ENCODE measurements at regions not wholly inside any gene's neighbourhood (a gene's known extent, or its start where the extent isn't known, plus 50 kb on each side); places are given as distances from the start of the nearest gene placed in this dataset.

DNA sequence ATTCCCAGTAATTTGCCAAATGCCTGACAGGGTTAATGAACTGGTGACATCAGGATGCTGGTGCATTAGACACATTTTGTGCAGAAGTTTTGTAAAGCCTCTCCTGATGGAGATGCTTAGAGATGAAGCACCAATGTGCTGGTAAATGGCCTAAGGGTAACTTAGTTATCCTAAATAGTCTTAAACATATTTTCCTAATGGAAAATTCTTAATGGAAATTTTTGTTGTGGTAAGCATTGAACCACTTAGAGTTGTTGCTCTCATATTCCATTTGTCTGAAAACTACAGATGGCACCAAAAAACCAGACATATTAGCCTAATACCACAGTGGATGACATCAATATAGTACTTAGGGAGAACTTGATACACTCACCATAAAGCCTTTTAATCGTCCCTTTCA is 154.5 kb upstream of the ANK2 start:
- no peak overlapping the region for H3K4me3 ChIP-seq
- H3K27me3 ChIP-seq (ENCODE audit: control insufficient read depth in 2 of 2, insufficient read depth in 2 of 2, low read length in 2 of 2): no peaks in the 10 kb centered on the region
- H3K9me3 ChIP-seq (replicated peaks; ENCODE audit: control insufficient read depth, insufficient read depth, low read depth, low read length): no peaks in the 10 kb centered on the region
- BruUV-seq (replicated peaks): no TSS peak
- no peak overlapping the region for H3K4me2 ChIP-seq (ENCODE audit: insufficient read depth, low read length)
- H3K9me1 ChIP-seq (ENCODE audit: control insufficient read depth, insufficient read depth, low read length): no peaks in the 10 kb centered on the region
- ChIA-PET POLR2A (interaction anchor here (1.9 kb wide), 1 partner anchor 11 kb away, joined by 5 read pairs; no protein-coding TSS in a partner anchor), CTCF (ENCODE audit: low intra/inter-chr PET ratio) (no interaction called here)
- in situ Hi-C loops (cut with MboI) (no loop called here), intact Hi-C loops (cut with micrococcal nuclease) (no loop called here)
- no peak for FAIRE-seq
- no peaks in the 10 kb centered on the region for H3K79me2 ChIP-seq (ENCODE audit: control insufficient read depth, insufficient read depth, low read length)
- TF ChIP-seq ZNF174 (CRISPR knock-in tag; IDR thresholded peaks at IDR 0.05) (no peak), NFIX (CRISPR knock-in tag; IDR thresholded peaks at IDR 0.05; ENCODE audit: low read depth) (no peak), RFX7 (CRISPR knock-in tag; IDR thresholded peaks at IDR 0.05) (no peak), HCFC1 (IDR thresholded peaks at IDR 0.05; ENCODE audit: low read depth, low read length) (no peak), HNRNPH1 (optimal IDR thresholded peaks at IDR 0.05; ENCODE audit: low read depth, low read length) (no peak), JUND (IDR thresholded peaks at IDR 0.05; ENCODE audit: borderline replicate concordance, low read depth, low read length) (no peak), JUND (tag; IDR thresholded peaks at IDR 0.05; ENCODE audit: borderline replicate concordance, low read depth, low read length) (no peak), CREB3 (tag; conservative IDR thresholded peaks at IDR 0.05; ENCODE audit: low read depth) (no peak), ESRRB (CRISPR knock-in tag; IDR thresholded peaks at IDR 0.05; ENCODE audit: borderline replicate concordance) (no peak), WHSC1 (IDR thresholded peaks at IDR 0.05; ENCODE audit: low read length) (no peak), ZNF232 (CRISPR knock-in tag; IDR thresholded peaks at IDR 0.05) (no peak), SMC3 (conservative IDR thresholded peaks at IDR 0.05; ENCODE audit: insufficient read depth, low read depth, low read length) (no peak), ELF2 (CRISPR knock-in tag; IDR thresholded peaks at IDR 0.05) (no peak), EWSR1 (IDR thresholded peaks at IDR 0.05; ENCODE audit: borderline replicate concordance, low read depth, partially characterized antibody) (no peak), NFE2L1 (tag; IDR thresholded peaks at IDR 0.05; ENCODE audit: borderline replicate concordance, low read depth) (no peak)
- H3K9ac ChIP-seq (ENCODE audit: insufficient read depth in 1 of 2, low read depth in 2 of 2, low read length in 2 of 2): no peak overlapping the region
- ATAC-seq: no peak
- no peaks in the 10 kb centered on the region for H3K36me3 ChIP-seq (ENCODE audit: control insufficient read depth, insufficient read depth, low read length)
- 0% methylated on average over 1 of the region's 1 CpG for WGBS (ENCODE audit: insufficient coverage, low coverage, missing lambda C conversion rate)
- no peaks in the 10 kb centered on the region for H3K4me1 ChIP-seq (replicated peaks in 1 of 2; ENCODE audit: control insufficient read depth in 2 of 2, insufficient read depth in 2 of 2, low read length in 2 of 2)
- no peak overlapping the region for H3K27ac ChIP-seq (ENCODE audit: extremely low read depth, low read depth, low read length)
- no peak overlapping the region for H2AFZ ChIP-seq (ENCODE audit: low read depth, low read length)
- no peak for DNase-seq (ENCODE audit: extremely low read depth in 1 of 4, low spot score in 3 of 4)
- H4K20me1 ChIP-seq (replicated peaks; ENCODE audit: control insufficient read depth, insufficient read depth, low read length): no peaks in the 10 kb centered on the region
